Neural progenitor cell (in vitro differentiated cells): ENCODE measurements at regions not wholly inside any gene's neighbourhood (a gene's known extent, or its start where the extent isn't known, plus 50 kb on each side); places are given as distances from the start of the nearest gene placed in this dataset.

Source experiments
- EZH2phosphoT487 ChIP-seq: fragments of 200-600 bp; sonication (generic); IDR thresholded peaks from 2 replicates; pipeline ENCODE4 v1.6.1; 2017; ENCODE audit warnings: antibody characterized with exemption
- TF ChIP-seq, protein P1 (sequence below): fragments of 200-600 bp; sonication (generic); IDR thresholded peaks from 2 replicates; pipeline ENCODE4 v1.5.1; 2017; ENCODE audit warnings: antibody characterized with exemption, mild to moderate bottlenecking

DNA sequence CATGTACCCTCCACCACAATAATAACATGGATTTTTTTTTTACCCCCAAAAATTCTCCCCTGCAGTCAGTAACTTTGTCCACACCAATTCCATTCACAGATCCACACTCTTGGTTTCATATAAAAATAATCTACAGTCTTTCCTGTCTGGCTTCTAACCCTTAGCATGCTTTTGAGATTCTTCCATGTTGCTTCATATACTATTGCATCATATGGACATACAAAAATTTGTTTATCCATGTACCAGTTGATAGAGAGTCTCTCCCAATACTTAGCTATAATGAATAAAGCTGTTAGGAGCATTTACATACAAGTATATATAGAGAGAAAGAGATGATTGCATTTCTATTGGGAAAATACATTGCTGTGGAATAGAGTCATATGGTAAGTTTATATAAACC is 575.0 kb downstream of the XPNPEP1 start:
- TF ChIP-seq, protein P1, sequence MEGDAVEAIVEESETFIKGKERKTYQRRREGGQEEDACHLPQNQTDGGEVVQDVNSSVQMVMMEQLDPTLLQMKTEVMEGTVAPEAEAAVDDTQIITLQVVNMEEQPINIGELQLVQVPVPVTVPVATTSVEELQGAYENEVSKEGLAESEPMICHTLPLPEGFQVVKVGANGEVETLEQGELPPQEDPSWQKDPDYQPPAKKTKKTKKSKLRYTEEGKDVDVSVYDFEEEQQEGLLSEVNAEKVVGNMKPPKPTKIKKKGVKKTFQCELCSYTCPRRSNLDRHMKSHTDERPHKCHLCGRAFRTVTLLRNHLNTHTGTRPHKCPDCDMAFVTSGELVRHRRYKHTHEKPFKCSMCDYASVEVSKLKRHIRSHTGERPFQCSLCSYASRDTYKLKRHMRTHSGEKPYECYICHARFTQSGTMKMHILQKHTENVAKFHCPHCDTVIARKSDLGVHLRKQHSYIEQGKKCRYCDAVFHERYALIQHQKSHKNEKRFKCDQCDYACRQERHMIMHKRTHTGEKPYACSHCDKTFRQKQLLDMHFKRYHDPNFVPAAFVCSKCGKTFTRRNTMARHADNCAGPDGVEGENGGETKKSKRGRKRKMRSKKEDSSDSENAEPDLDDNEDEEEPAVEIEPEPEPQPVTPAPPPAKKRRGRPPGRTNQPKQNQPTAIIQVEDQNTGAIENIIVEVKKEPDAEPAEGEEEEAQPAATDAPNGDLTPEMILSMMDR, result no peak
- no peak for TF ChIP-seq EZH2phosphoT487
